GM19025 (cell line): ENCODE measurements at regions not wholly inside any gene's neighbourhood (a gene's known extent, or its start where the extent isn't known, plus 50 kb on each side); places are given as distances from the start of the nearest gene placed in this dataset.
"Not testable (repeated sequence)": the region's sequence is repeated elsewhere in the genome, so short reads cannot be mapped to it uniquely, and the experiment has no call there.

Experiments
- ATAC-seq: cut with Tn5 transposase; IDR thresholded peaks from one replicate; pipeline ENCODE4 v1.9.1; 2021; ENCODE audit warnings: mild to moderate bottlenecking, low read depth, moderate library complexity; ENCODE audit not compliant: unreplicated experiment

- no peak for ATAC-seq
These were observed 175.6 kb upstream of the ATP10A start for GRCh38 chr15:26038693-26039092.

- no peak for ATAC-seq
These were observed 174.2 kb upstream of the ATP10A start for GRCh38 chr15:26037369-26037768.

GRCh38 chr15:26033493-26033892 lies 170.4 kb upstream of the ATP10A start:
- no peak for ATAC-seq

DNA sequence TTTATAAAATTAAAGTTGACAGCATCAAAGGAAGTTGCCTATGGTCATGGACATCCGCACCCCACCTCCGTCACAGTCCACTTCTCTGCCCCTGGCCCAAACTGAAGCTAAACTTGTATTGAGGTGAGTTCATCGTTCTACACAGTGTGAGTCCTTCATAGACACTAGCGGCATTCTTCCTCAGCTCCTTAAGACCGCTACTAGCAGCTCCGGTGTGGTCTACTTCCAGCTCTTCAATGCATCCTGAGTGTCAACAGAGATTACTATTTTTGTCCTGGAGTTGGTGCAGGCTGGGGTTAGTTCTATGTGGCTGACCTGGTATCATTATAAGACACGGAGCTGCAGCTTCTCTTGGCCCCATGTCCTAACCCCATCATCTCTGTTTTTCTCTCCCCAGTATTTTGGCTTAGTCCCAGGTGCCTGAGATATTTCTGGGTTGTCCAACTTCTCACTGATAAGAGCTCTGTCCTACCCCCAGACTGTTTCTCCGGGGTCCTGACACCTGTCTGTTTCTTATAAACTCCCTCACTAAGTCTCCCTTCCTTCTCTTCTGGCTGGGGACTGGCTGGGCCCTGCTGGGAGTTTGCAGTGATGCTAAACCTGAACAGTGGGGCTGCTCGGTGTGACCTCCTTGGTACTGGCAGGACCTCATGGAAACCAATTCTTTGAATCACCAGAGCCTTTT lies 169.2 kb upstream of the ATP10A start:
- no peak for ATAC-seq

DNA sequence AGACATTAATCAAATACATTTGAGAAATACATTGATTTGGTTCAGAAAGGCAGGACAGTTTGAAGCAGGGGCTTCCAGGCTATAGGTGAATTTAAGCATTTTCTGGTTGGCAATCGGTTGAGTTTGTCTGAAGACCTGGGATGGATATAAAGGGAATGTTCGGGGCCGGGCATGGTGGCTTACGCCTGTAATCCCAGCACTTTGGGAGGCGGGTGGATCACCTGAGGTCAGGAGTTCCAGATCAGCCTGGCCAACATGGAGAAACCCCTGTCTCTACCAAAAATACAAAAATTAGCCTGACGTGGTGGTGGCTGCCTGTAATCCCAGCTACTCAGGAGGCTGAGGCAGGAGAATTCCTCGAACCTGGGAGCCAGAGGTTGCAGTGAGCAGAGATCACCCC lies 166.5 kb upstream of the ATP10A start:
- ATAC-seq, result not testable (repeated sequence)

- no peak for ATAC-seq
These were observed 166.0 kb upstream of the ATP10A start for GRCh38 chr15:26029146-26029545.

- ATAC-seq, result no peak
These were observed 165.1 kb upstream of the ATP10A start for GRCh38 chr15:26028086-26028740.

DNA sequence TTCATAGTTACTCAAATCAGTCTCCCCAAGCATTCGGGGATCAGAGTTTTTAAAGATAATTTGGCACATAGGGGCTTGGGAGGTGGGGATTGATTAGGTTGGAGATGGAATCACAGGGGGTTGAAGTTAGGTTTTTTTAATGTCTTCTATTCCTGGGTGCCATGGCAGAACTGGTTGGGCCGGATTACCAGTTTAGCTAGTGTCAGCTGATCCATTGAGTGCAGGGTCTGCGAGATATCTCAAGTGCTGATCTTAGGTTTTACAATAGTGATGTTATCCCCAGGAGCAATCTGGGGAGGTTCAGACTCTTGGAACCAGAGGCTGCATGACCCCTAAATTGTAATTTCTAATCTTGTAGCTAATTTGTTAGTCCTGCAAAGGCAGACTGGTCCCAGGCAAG lies 163.5 kb upstream of the ATP10A start:
- not testable (repeated sequence) for ATAC-seq

DNA sequence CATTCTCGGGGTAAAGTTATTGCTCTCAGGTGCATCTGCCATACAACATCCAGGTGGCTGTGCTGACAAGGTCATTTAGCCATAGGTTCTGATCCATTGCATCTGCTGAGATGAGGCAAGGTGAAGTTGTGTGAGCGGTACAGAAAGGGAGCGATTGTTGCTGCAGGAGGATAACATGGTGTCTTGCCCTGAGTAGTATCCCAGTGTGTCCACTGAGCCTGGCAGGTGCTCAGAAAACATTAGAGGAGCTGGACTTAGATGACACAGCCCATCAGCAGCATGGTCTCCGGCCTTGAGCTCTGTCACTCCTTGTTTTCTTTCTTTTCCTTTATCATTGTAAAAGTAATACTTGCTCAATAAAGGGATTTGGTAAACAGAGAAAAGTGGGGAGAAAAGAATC lies 161.1 kb upstream of the ATP10A start:
- no peak for ATAC-seq

DNA sequence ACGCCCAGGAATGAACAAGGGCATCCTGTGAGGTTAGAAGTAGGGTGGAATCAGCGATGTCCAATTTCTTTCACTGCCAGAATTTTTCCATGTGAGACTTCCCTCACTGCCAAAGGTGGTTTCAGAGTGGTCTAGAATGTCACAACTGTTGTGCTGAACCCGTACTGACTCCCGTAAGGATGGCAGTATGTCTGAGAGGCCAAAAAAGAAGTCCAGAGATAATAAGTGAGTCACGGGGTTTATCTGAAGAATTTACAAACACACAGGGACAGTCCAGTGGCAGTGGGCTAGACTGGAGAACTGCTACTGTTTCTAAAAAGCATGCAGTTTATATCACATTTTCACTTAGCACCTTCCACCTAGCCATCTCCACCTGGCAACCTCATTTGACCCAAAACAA lies 160.6 kb upstream of the ATP10A start:
- no peak for ATAC-seq

- ATAC-seq, result no peak
These were observed 160.1 kb upstream of the ATP10A start for GRCh38 chr15:26023231-26023630.

GRCh38 chr15:26020871-26021270 lies 157.7 kb upstream of the ATP10A start:
- ATAC-seq, result no peak

- no peak for ATAC-seq
These were observed 154.5 kb upstream of the ATP10A start for GRCh38 chr15:26017665-26018064.

- no peak for ATAC-seq
These were observed 152.5 kb upstream of the ATP10A start for GRCh38 chr15:26015516-26016075.

- ATAC-seq, result no peak
These were observed 150.9 kb upstream of the ATP10A start for GRCh38 chr15:26013981-26014380.

- no peak for ATAC-seq
These were observed 148.8 kb upstream of the ATP10A start for GRCh38 chr15:26011916-26012315.

DNA sequence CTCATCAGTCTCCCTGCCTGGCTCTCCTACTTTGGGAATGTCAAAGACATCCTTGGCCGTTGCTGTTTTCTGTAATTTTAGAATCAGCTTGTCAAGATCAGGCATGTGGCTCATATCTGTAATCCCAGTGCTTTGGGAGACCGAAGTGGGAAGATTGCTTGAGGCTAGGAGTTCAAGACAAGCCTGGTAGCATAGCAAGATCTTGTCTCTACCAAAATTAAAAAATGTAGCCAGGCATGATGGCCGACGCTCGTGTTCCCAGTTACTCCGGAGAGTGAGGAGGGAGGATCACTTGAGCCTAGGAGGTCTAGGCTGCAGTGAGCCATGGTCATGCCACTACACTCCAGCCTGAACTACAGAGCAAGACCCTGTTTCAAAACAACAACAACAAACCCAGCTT lies 144.0 kb upstream of the ATP10A start:
- no peak for ATAC-seq

GRCh38 chr15:26001201-26001600 lies 138.1 kb upstream of the ATP10A start:
- no peak for ATAC-seq

- ATAC-seq, result no peak
These were observed 130.4 kb upstream of the ATP10A start for GRCh38 chr15:25993506-25993905.

- ATAC-seq, result no peak
These were observed 127.1 kb upstream of the ATP10A start for GRCh38 chr15:25990220-25990619.

DNA sequence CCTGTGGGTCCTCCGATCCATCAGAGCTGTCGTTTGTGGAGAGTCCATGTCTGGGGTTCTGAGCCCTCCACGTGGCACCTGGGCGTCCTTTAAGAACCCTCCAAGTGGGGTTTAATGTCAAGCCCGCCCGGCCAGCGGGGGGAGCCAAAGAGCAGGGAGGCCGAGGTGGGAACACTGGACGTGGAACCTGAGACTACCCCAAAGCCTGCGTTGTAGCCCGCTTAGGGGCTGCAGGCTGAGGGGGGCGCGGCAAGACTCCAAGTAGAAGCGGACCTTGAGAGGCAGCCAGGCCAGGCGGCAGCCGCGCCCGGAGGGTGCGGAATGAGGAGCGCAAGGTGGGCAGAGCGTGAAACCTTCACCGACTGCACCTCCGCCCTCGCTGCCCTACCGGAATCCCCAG lies 126.2 kb upstream of the ATP10A start:
- no peak for ATAC-seq

DNA sequence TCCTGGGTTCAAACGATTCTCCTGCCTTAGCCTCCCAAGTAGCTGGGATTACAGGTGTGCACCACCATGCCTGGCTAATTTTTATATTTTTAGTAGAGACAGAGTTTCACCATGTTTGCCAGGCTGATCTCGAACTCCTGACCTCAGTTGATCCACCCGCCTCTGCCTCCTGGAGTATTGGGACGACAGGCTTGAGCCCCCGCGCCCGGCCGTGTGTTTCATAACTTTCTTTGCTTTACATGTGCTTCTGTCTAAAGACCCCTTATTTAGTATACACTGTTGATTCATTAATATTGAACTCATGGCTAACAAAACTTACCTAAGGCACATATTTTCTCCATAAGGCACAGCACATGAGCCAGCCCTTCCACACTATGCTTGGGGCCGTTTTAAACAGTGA lies 125.6 kb upstream of the ATP10A start:
- ATAC-seq, result not testable (repeated sequence)
